IPS-18a (cell line): ENCODE measurements at regions not wholly inside any gene's neighbourhood (a gene's known extent, or its start where the extent isn't known, plus 50 kb on each side); places are given as distances from the start of the nearest gene placed in this dataset.

Source experiments
- H3K27ac ChIP-seq: one replicate; pipeline ENCODE4 v1.5.1; 2013; ENCODE audit warnings: low read length
- H3K27me3 ChIP-seq: one replicate; pipeline ENCODE4 v1.6.1; 2013; ENCODE audit warnings: mild to moderate bottlenecking, low read length; ENCODE audit not compliant: control insufficient read depth, insufficient read depth
- H3K36me3 ChIP-seq: one replicate; pipeline ENCODE4 v1.6.1; 2013; ENCODE audit warnings: low read depth, low read length; ENCODE audit not compliant: control insufficient read depth
- H3K4me1 ChIP-seq: one replicate; pipeline ENCODE4 v1.6.1; 2013; ENCODE audit warnings: low read depth, low read length; ENCODE audit not compliant: control insufficient read depth
- H3K4me3 ChIP-seq: one replicate; pipeline ENCODE4 v1.5.1; 2013; ENCODE audit warnings: low read length
- H3K9ac ChIP-seq: one replicate; pipeline ENCODE4 v1.6.1; 2013; ENCODE audit warnings: mild to moderate bottlenecking, low read length, moderate library complexity
- H3K9me3 ChIP-seq: one replicate; pipeline ENCODE4 v1.6.1; 2013; ENCODE audit warnings: low read depth, low read length; ENCODE audit not compliant: control insufficient read depth

DNA sequence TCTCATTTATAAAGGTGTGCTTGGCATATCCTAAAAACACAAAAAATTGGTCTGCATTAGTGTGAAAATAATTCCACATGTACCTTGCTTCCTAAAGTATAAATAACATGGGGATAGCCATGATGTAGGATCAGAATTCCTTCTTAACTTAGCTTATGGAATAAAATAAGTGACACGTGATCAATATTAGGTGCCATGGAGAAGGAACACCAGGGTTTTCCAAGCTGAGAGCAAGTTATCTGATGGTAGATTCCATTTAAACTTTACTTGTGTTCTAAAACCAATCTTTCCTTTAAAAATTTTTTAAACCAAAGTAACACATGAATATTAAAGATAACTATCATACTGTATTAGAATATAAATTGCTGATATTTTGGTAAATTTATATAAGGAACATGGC, 300.5 kb downstream of the ZPLD1 start:
- Histone ChIP-seq H3K27me3 (no peaks in the 10 kb centered on the region), H3K27ac (no peak overlapping the region), H3K4me1 (peaks cover 16% of the 10 kb centered on the region), H3K4me3 (no peak overlapping the region), H3K9ac (no peak overlapping the region), H3K36me3 (no peaks in the 10 kb centered on the region), H3K9me3 (no peaks in the 10 kb centered on the region)

DNA sequence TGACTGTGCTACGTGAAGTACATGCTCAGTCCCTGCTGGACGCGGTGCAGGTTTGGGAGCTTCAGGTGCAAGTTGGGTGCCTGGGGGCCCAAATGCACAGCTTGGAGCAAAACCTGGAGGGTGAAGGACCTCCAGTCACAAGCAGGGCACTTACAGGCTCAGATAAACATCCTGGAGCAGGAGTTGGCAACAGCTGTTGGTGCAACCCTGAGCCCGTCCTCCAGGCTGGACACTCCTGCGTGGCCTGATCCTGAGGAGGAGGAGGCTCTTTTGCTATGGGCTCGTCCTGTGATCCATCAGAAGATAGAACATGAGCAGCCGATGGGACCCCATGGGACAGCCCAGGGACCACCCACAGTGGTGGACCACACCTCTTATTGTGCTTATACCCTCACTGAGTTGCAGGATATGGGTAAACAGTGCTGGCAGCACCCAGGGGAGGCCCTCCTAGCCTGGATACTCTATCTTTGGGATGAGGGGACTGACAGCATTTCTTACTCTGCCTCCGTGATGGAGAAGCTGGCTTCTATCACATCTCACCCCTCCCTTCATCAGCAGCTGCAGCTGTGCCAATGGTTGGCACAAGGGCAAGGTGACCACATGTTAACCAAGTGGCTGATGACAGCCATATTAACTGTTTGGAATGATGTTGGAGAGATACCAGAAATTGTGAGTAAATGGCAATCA, 301.6 kb downstream of the ZPLD1 start:
- H3K4me1 ChIP-seq, result peaks cover 16% of the 10 kb centered on the region
- H3K4me3 ChIP-seq, result no peak overlapping the region
- no peak overlapping the region for H3K9ac ChIP-seq

DNA sequence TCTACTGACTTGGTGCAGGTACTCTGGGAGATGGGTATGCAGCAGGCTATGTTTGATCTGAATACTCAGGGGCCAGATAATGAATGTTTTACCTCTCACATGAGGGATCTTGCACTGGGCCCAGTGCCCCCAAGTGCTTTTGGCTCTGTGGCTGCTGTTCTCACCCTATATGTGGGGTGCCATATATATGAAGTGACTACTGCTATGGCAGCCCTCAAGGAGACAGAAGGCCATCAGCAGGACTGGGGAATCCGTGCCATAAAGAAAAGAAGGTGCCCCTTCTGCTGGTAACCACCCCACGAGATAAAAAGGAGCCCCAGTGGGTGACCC, 302.1 kb downstream of the ZPLD1 start:
- H3K9me3 ChIP-seq, result no peaks in the 10 kb centered on the region
- peaks cover 16% of the 10 kb centered on the region for H3K4me1 ChIP-seq
- H3K27me3 ChIP-seq, result no peaks in the 10 kb centered on the region
- no peak overlapping the region for H3K9ac ChIP-seq
- H3K27ac ChIP-seq, result no peak overlapping the region
- no peaks in the 10 kb centered on the region for H3K36me3 ChIP-seq
- no peak overlapping the region for H3K4me3 ChIP-seq

More for the DNA sequence above, 301.6 kb downstream of the ZPLD1 start:
- Histone ChIP-seq H3K27ac (no peak overlapping the region), H3K9me3 (no peaks in the 10 kb centered on the region), H3K36me3 (no peaks in the 10 kb centered on the region), H3K27me3 (no peaks in the 10 kb centered on the region)

DNA sequence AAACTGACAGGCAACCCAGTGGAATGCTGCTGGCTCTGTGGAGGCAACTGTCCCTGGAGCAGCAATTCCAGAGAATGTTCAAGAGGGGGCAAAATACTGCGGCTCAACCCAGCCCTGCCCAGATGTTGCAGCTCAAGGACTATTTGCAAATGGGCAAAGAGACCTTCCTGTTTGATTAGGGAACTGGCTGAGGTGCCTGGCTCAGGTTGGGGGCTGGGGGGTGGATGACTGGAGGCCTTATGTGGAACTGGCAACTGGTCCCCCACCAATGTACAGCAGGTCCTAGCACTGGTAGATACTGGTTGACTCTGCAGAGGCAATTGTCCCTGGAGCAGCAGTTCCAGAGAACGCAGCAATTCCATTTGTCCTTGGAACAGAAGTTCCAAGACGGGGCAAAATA, 302.5 kb downstream of the ZPLD1 start:
- Histone ChIP-seq H3K27me3 (no peaks in the 10 kb centered on the region), H3K27ac (no peak overlapping the region), H3K9me3 (no peaks in the 10 kb centered on the region), H3K9ac (no peak overlapping the region), H3K36me3 (no peaks in the 10 kb centered on the region), H3K4me1 (peaks cover 16% of the 10 kb centered on the region), H3K4me3 (no peak overlapping the region)

DNA sequence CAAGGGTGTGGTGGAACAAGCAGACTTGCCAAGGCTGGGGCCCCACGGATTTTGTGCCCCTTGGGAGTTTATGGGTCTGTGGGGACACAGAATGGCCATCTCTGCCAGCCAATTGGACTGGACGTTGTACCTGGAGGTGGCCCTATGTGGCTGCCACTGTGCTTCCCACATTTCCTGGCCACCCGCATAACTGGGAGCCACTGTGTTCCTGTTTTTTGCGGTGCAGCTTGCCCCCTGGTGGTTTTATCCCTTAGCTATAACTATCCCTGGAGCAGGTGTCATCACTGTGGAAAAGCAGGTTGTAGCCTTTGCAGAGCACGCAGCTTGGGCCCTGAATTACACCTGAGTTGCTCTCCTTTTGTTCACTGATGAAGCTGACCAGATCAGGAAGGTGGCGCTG, 306.3 kb downstream of the ZPLD1 start:
- H3K4me1 ChIP-seq, result no peaks in the 10 kb centered on the region
- no peak overlapping the region for H3K27ac ChIP-seq
- no peaks in the 10 kb centered on the region for H3K36me3 ChIP-seq
- no peak overlapping the region for H3K4me3 ChIP-seq
- no peaks in the 10 kb centered on the region for H3K27me3 ChIP-seq
- H3K9ac ChIP-seq, result no peak overlapping the region
- H3K9me3 ChIP-seq, result no peaks in the 10 kb centered on the region

DNA sequence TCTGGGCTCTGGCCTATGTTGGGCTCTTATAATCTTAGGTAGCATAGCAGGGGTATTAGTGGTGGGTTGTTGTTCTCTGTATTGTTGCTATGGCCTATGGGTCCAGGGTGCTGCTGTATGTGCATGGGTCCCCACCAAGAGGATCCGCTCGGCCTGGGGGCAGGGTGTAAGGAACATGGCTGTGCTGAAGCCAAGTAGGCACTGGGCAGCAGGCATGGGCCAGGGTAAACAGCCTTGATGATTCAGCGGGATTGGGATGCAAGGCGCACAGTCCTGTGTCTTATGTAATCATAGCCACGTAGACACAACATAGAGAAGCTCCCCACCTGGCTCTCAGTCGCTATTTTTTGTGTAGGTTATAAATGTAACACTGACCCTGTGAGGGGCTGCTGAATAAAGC, 306.9 kb downstream of the ZPLD1 start:
- Histone ChIP-seq H3K27me3 (no peaks in the 10 kb centered on the region), H3K9ac (no peak overlapping the region), H3K36me3 (no peaks in the 10 kb centered on the region), H3K4me1 (no peaks in the 10 kb centered on the region), H3K27ac (no peak overlapping the region), H3K9me3 (no peaks in the 10 kb centered on the region), H3K4me3 (no peak overlapping the region)

DNA sequence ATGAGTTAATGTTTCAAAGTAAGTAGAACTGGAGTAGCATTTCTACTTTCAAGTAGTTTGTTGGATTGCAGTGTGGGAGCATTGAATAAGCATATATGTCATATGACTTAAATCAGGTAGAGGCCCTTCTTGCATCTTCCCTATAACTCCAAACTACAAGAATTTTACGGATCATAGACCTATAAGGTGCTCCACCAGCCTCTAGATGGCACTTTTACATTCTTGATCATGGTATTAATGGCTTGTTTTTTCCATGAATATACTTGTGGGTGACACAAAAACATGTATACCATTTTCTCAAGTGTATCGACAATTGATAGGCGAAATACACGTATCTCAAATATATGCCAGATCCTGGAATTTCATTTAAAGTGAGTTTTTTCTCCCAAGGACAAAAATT, 311.1 kb downstream of the ZPLD1 start:
- Histone ChIP-seq H3K4me3 (no peak overlapping the region), H3K4me1 (peaks cover 13% of the 10 kb centered on the region), H3K9me3 (no peaks in the 10 kb centered on the region), H3K36me3 (no peaks in the 10 kb centered on the region), H3K27ac (no peak overlapping the region), H3K9ac (no peak overlapping the region), H3K27me3 (no peaks in the 10 kb centered on the region)

DNA sequence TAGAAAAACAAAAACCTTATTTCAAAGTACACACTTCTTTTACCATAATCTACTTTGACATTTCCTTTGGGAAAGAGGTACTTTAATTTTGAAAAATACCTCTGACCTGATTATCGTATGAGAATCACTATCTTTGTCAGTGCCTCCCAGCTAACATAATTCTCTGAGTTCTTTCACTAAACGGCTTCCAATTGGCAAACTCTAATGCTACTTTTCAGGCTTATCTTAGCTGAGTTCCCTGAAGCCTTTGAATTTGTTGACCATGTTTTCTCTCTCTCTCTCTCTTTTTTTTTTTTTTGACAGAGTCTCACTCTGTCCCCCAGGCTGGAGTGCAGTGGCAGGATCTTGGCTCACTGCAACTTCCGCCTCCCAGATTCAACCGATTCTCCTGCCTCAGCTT, 312.8 kb downstream of the ZPLD1 start:
- Histone ChIP-seq H3K9ac (no peak overlapping the region), H3K4me1 (peaks cover 24% of the 10 kb centered on the region), H3K4me3 (no peak overlapping the region), H3K9me3 (no peaks in the 10 kb centered on the region), H3K27ac (no peak overlapping the region), H3K27me3 (no peaks in the 10 kb centered on the region), H3K36me3 (no peaks in the 10 kb centered on the region)

DNA sequence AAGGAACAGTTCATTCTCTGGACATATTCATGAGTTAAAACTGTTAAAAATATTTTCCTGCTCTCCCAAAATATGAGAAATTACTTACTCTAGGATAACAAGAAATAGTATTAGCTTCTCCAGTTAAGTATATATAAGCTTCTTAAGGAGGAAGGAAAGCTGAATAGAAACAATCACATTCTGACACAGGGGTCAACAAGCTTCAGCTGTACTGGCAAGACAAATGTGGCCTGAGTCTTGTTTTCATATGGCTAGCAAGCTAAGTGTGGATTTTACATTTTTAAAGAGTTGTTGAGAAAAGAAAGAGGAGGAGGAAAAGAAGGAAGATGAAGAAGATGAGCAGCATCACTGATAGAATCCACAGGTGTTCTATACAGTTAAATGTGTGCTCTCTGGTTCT, 313.8 kb downstream of the ZPLD1 start:
- Histone ChIP-seq H3K36me3 (no peaks in the 10 kb centered on the region), H3K4me1 (peaks cover 24% of the 10 kb centered on the region), H3K9ac (no peak overlapping the region), H3K4me3 (no peak overlapping the region), H3K9me3 (no peaks in the 10 kb centered on the region), H3K27ac (no peak overlapping the region), H3K27me3 (no peaks in the 10 kb centered on the region)

DNA sequence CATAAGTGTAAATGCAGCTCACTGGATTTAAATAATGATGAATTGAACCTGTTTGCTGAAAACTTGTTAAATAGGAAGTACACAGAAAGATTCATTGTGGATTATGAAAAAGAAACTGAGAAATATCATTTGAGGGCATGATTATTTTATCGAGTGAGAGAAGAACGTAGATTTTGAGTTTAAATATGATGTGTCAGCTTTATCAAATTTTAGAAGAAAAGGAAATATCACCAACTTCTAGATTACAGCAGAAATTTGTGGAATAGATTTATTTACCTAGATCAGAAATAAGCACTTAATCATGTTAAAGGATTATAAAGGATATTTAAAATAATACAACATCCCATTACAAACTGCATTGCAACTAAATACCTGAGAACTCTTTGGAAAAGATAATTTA, 315.5 kb downstream of the ZPLD1 start:
- Histone ChIP-seq H3K4me1 (peaks cover 24% of the 10 kb centered on the region), H3K9me3 (no peaks in the 10 kb centered on the region), H3K4me3 (no peak overlapping the region), H3K36me3 (no peaks in the 10 kb centered on the region), H3K9ac (no peak overlapping the region), H3K27me3 (no peaks in the 10 kb centered on the region), H3K27ac (no peak overlapping the region)

DNA sequence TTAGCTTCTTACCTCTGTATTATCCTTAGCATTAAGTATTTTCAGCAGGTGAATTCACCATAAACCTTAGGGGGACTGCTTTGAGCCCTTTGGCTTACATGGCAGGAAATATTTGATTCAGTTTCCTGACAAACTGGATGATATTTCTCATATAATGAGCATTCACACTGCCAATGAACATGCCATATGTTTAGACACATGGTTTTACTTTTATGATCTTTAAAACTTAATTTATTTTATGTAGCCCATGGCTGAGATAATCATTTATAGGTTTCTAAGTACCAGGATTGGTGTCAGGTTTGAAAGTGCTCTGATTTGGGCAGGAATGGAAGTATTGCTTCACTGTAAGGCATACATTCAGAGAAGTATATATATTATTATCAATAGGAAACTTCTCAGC, 319.1 kb downstream of the ZPLD1 start:
- no peaks in the 10 kb centered on the region for H3K36me3 ChIP-seq
- H3K27ac ChIP-seq, result no peak overlapping the region
- peaks cover 24% of the 10 kb centered on the region for H3K4me1 ChIP-seq
- H3K9ac ChIP-seq, result no peak overlapping the region
- no peak overlapping the region for H3K4me3 ChIP-seq
- no peaks in the 10 kb centered on the region for H3K9me3 ChIP-seq
- H3K27me3 ChIP-seq, result no peaks in the 10 kb centered on the region

DNA sequence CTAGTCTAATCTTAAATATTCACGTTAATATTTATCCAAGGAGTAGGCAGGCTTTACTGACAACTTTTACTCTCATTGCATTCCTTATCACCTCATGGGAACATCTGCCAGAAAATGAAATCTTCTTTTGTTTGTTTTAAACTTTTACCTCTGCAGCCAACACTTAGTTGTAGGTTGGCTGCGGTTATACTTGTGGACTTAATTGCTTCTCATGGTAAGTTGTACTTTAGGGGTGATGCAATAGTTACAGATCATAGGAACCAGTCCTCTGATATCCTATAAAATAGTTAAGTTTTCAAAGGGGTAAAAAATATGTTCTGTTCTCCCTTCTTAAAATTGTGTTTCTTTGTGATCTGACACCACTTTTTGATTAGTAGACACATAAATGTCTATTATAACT, 321.9 kb downstream of the ZPLD1 start:
- H3K36me3 ChIP-seq, result no peaks in the 10 kb centered on the region

More for the DNA sequence above, 321.9 kb downstream of the ZPLD1 start:
- Histone ChIP-seq H3K4me3 (no peak overlapping the region), H3K4me1 (peaks cover 5% of the 10 kb centered on the region), H3K9me3 (no peaks in the 10 kb centered on the region), H3K9ac (no peak overlapping the region), H3K27ac (no peak overlapping the region), H3K27me3 (no peaks in the 10 kb centered on the region)
